Stimulated activated CD4-positive, alpha-beta T cell treated with anti-CD3 and anti-CD28 coated beads, TNF-alpha, amount 100 ng/mL, for 1 hour (primary cell): ENCODE measurements at regions not wholly inside any gene's neighbourhood (a gene's known extent, or its start where the extent isn't known, plus 50 kb on each side); places are given as distances from the start of the nearest gene placed in this dataset.
"Not testable (repeated sequence)": the region's sequence is repeated elsewhere in the genome, so short reads cannot be mapped to it uniquely, and the experiment has no call there.

ENCODE experiments used
- DNase-seq, 3 donors: peaks; one replicate each; pipeline ENCODE4 v3.0.0-alpha.2; 2020; ENCODE audit warnings: low read depth in 3 of 3, low spot score in 1 of 3

DNA sequence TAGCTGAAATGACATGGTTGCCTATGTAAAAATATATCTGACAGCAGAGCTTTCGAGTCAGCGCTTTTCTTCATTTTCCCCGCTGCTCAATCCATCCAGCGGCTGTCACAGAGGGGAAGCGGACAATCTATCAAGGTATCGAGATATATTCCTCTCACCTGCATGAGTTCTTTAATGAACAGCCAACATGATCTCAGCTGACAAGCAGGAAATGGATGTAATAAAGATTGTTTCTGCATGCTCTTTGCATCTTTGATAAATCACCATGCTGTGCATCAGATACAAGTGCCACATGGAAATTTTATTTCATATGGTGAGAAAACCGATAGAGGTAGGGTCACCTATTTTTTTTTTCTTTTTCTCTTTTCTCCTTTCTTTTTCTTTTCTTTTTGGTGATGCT, 602.3 kb upstream of the MMS22L start:
- no peak for DNase-seq

DNA sequence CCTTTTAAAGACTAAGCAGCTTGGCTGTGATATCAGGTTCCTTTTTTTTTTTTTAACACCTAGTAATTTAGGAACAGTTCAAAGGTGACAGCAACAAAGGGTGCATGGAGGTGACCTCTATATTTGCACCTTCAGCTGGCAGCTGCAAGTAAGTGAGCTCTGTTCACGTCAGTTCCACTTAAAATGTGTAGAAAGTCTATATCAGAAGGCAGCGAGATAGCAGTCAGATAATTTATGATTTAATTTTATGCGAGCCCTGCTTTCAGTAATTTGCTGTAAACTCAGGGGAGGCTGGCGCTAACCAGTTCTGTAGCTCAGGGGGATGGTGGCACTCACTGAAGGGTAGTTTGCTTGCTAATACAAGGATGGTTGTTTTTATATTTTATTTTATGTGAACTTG, 602.8 kb upstream of the MMS22L start:
- DNase-seq: no peak

DNA sequence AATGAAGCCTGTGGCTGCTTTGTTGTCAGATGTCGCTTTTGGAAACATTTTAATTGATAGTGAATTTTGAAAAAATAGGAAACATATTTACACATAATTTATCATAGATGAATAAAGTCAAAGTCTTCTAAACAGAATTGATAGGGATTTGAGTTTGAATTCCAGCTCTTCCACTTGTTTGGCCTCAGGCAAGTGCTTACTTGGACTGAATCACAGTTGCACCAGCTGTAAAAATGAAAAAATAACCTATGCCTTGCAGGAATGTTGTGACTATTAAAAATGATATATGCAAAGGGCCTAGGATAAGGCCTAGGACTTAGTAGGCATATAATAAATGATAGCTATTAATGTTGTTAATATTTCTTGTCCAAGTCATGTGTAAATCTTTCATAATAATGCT, 618.5 kb upstream of the MMS22L start:
- DNase-seq: no peak

DNA sequence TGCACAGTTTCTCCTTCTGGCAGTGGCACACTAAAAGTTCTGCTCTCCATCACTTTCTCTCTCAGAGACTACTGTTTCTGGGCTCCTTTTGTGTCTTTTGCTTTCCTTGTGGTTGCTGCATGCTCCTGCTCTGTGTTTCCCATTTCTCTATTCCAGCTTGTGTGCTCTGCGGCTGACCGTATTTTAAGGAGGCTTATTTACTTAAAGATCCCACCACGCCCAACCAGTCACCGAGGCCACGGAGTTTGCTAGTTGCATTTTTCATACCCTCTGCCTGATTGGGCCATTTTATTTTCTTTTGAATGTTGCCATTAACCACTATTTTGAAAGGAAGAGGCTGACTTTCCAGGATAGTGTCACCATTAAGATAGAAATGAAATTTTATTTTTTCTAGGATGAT, 626.4 kb upstream of the MMS22L start:
- DNase-seq: no peak

DNA sequence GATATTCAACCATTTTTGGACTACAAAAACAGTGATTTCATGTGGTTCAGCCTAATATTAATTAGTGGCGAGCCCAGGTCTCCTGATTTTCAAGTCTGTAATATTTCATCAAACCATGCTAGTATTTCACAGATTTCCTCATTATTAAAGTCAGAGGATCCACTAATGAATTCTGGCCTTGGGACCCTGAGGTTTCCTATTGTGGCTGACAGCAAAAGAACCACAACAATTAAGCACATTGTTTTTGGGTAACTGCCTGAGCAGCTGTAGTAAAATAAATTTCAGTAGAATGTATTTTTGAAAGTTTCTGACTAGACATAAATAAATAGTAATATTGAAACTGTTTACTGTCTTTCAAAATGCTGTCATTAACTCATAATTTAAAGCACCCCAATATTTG, 630.7 kb upstream of the MMS22L start:
- DNase-seq: no peak

DNA sequence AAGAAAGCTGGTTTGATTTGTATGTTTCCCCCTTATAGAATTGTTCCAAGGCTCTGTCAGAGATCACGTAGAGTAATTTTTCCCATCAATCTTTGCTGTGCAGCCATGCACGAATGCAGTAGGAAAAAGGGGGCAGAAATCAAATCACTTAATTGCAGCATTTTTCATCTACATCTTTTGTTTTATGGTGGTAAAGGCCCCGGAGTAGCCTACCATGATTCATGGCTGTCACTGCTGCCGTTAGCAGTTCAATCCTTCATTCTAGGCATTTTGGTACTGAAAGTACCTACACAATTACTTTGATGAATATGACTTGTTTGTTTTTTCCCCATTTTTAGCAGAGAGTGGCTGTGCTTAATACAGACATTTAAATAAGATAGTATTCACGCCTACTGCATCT, 631.9 kb upstream of the MMS22L start:
- DNase-seq: no peak

DNA sequence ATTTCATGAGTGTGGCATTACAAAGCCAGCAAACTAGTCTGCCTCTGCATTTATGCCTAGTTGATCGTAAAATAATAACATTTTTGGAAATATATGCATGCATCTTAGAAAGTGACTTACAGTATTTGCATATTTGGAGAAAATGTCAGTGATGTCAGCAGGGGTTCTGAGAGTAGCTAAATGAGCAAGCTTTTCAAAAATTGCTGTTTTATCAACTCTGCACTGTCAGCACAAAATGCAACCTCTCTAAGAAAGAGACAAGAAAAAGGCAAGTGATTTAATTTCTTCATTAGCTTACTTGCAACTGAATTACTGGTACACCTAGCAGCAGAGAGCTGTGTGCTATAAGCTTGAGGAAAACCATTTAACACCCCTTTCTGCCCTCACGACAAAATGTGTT, 632.5 kb upstream of the MMS22L start:
- no peak for DNase-seq

DNA sequence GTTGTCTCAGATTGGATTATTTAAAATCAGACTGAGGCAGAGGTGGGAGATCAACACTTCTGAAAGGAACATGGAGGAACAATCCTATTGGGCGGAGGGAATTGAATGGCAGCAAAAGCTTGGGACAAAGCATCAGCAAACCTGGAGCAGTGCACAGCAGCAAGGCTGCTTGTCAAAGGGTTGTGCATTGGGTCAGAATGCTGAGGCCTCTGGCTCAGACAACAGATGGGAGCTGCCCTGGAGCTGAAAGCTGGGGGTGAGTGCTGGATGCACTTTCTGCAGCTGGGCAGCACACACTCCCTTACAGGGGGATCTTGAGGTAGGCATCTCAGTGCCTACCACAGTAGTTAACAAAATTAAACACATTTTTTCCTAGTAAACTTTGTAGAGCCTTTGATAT, 634.4 kb upstream of the MMS22L start:
- DNase-seq: no peak

DNA sequence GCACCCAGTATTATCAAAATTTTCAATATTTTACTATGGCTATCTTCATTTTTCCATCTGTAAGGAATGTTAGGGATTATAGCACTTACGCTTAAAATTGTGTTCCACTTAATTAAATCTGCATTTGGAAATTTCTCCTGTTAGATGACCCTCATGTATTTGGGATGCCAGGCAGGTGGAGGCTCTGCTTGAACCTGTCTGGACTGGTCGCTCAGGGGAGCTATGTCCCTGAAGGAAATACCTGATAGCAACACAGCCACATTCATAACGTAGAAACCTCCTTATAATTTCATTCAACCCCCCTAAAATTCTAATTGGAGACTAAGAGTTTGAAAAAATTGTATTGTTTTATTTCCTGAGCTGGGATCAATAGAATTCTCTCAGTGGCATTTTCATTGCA, 636.0 kb upstream of the MMS22L start:
- no peak for DNase-seq

DNA sequence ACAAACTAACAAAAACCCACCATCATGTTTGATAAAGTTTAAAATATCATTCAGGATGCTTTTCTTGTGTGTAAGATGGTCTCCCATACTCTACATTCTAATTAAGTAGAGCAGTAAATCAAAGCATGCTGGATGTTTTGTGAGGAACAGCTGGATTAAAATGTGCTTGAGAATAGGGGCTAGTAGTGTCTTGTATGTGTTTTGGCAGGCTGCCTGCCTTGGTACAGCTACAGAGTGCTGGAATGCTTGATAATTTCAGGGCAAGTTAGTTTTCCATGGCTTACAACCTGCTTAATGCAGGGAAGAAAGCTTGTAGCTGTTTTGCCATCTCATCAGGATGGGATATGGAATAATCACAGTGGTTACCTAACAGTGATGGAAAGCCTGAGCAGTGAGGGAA, 636.6 kb upstream of the MMS22L start:
- DNase-seq: no peak

DNA sequence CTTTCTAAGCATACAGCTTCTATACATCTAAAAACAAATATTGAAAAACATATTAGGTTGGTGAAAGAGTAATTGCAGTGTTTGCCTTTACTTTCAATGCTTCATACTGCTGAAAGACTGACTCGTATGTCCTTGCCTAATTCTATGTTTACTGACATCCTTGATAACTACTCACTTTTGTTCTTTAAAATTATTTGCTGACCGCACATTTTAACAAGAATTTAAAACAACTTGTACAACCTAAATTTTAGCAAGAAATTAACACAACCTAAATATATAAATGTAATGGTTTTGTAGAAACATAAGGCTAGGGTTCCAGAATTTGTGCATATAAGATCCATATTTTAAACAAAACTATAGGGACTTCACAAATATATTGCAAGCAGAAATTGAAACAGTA, 640.2 kb upstream of the MMS22L start:
- no peak for DNase-seq

DNA sequence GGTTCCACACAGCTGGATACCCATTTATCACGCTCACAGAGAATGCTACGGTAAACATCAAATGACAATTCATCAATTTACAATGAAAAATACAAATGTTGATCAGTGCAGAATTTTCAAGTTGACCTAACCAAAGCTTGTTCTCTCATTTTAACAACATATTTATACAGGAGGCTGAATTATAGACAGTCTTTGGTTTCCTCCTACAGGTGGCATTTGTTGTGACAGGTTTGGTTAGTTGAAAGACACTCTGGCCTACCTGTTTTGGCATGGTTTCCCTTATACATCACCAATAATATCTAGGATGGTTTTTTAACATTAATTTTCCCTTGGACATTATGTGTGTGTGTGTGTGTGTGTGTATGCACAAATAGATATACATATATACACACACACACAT, 642.5 kb upstream of the MMS22L start:
- no peak for DNase-seq

DNA sequence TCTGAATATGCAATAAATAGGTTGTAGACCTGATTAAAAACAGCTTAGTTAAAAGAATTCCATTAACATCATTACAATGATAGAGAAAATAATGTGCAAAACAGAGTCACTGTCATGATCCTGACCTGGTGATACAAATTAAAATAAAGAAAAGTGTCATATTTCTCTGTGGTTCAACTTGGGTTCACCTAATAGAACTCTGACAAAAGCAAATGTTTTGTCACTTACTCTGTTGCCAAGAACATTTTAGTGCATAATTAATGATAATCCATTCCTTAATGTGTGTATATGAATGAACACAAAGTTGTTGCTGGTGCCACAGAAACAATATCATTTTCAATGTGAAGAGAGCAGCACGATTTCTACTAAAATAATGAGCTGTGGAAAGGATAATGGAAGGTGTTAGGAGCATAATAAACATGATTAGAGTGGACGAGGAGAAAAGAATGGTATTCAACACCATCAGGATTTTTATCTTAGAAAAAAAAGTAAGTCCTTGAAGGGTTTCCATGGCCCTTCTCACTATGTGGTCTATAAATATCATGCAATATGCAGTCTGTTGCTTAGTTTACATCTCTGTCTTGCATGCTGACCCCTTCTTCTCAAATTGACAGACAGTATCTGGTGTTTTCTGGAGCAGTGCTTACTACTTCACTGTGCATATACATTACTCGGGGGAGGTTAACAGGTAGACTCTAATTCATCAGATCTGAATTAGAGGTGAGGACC, 656.6 kb upstream of the MMS22L start:
- no peak for DNase-seq

DNA sequence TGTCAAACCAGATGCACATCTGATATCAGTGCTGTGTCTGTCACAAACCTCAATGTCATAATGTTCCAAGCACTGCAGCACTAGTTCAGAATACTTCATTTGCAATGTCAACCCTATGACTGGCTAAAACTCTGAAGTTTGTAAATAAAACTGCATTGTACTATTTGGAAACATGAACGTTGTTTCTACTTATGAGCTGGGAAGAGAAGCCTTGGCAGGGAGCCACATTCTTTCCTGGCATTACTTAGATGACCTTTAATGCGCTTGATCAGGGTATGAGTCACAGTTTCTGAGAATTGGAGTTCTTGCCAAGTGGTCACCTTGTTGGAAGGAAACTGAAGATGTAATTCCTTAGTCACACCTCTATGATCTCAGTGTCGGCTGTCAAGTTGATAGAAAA, 664.8 kb upstream of the MMS22L start:
- DNase-seq: no peak

DNA sequence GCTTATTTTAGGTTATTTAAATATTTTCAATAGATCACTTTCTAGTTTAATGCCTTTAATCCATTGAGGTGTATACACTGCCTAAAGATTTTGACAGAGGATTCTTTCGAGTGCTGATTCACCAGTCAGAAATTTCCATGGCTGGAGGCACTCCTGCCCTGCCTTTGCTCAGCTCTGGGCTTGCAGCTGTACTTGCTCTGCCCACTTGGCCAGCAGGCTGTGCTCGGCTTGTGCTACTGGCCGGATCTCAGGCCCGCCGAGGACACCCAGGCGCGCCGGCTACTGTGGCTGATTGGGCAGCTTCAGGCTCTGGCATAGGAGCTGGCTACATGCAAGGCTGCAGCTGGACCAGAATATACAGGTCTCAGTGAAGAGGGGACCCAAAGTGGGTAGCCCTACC, 675.1 kb upstream of the MMS22L start:
- no peak for DNase-seq

DNA sequence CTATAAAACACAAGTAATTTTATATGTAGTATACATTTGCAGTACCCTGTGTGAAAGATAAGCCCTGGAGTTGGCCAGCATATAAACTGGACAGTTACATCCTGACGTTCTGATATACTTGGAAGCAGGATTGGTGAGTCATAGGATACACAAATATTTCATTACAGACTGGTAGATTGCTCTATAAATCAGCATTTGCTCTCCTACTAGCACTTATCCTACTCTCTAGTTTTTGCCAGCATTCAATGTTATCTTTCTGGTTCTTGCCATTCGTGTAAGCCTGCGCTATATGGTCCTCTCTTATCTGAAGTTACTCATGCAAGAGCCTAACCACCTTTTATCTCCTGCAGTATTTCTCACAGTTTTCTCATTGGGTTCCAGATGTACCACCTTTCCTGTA, 680.2 kb upstream of the MMS22L start:
- no peak for DNase-seq

DNA sequence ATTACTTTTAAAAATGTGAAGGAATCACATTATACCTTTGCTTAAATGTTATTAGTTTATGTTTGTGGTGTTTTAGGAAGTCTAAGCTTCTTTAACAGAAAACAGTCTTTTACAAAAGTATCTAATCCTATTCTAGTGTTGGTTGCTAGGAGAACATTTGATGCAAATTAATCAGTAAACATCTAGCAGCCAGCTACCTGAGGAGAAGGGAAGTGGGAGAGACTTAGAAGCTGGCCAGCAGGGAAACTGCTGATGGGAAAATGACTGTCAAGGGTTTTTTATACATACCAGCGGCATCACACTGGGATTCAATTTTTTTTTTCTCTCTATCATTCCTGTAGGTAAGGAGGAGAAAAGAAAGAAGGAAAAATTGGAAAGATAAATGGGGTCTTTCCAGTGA, 686.0 kb upstream of the MMS22L start:
- no peak for DNase-seq

DNA sequence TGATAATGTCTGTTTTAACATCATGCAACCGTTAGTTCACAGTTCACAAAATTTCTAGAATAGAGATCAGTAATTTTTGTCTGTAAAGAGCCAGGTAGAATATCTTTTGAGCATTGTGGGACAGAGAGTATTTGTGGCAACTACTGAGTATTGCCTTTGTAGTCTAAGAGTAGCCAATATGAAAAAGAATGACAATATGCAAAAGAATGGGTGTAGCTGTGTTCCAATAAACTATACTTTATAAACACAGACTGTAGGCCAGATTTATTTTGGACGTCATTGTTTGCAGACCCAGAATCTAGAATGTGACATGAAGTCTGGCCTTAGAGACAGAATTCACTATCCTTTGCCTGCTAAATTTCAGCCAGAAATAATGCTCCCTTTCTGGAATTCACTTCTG, 694.1 kb upstream of the MMS22L start:
- no peak for DNase-seq

DNA sequence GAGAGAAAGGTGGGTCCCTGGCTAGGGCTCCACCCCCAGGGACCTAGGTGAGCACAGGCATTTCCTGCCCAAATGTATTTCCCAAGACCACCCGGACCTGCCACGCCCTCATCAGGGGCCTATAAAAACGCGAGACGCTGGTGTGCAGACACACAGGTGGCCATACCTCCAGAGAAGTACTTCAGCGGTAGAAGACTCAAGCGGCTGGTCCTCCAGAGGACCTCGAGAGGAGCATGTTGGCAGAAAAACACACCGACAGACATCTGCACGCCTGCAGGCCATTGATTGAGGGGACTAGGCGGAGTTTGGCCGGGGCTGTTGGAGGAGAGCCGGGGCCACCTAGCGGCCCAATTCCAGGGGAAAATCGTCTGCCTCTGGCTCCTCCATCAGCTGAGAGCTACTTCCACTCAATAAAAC, 695.8 kb upstream of the MMS22L start:
- DNase-seq: no peak

DNA sequence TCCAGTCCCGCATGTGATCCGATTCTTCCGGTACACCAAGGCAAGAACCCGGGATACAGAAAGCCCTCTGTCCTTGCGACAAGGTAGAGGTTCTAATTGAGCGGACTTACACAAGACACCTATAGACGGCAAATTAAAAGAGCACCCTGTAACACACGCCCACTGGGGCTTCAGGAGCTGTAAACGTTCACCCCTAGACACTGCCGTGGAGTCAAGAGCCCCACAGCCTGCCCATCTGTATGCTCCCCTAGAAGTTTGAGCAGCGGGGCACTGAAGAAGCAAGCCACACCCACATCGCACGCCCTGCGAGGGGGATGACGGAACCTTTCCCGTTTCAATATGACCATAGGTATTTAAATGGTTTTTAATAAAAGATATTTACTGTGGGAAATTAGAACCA, 696.3 kb upstream of the MMS22L start:
- DNase-seq: not testable (repeated sequence)

DNA sequence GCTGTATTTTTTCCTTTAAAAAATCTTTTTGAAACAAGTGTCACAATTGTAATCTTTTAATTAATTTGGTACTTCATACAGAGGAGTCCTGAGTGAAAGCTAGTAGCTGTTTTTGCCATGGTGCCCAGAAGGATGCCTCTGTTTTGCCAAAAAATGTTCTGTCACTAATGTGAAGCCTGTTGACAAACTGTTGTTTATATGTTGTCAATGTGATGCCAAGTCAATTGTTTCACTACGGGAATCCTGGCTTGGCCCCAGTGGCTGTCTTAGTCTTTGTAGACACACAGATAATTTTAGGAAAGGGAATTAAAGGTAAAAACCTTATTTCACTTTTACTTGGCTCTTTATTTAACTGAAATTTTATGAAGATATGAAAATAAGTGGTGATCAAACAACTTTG, 706.4 kb upstream of the MMS22L start:
- no peak for DNase-seq

DNA sequence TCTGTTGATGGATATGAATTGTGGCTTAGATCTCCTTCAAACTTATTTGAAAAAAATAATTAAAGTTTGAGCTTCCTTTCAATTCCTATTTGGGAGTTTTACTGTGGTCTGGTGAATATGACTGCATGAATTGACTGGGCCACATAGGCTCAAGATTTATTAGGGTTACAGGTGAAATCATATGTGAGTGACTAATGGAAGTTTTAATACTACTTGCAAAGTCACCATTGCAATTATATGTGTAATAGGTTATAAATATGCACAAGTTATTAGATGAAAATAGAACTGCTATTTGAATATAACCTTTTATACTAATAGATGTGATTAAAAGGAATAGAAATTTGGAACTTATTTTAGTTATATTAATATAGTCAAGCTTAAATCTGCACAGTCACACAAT, 712.1 kb upstream of the MMS22L start:
- no peak for DNase-seq

DNA sequence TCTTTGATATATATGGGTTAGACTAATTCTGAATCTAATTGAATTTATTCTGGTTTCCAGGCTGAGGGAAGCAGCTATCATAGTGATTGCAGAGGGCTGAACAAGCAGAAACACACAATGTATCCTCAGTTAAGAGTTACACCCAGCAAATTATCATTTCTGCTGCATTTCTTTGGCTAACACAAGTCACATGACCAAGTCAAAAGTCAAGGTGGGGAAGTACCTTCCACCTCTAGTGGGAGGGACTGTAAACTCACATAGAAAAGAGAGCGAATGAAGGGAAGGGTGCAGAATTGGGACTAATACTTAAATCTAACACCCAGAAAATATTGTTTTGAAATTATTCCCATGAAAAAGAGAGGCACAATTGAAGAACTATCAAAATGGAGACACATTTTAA, 719.7 kb upstream of the MMS22L start:
- DNase-seq: no peak
